Gastroesophageal sphincter (tissue), 3 donors: ENCODE measurements at regions not wholly inside any gene's neighbourhood (a gene's known extent, or its start where the extent isn't known, plus 50 kb on each side); places are given as distances from the start of the nearest gene placed in this dataset.

Source experiments
- POLR2A ChIP-seq, 2 donors: fragments of 450-650 bp; IDR thresholded peaks; one replicate each; pipeline ENCODE4 v1.6.1; 2017; ENCODE audit warnings: antibody characterized with exemption in 2 of 2, mild to moderate bottlenecking in 2 of 2, moderate library complexity in 1 of 2
- POLR2AphosphoS5 ChIP-seq: sonication (generic); formaldehyde crosslinking; IDR thresholded peaks from one replicate; pipeline ENCODE4 v1.6.1; 2017; ENCODE audit warnings: antibody characterized with exemption
- TF ChIP-seq, protein P1 (sequence below), 4 experiments: fragments of 200-600 bp in 2 of 4; fragments of 450-650 bp in 2 of 4; sonication (generic) in 1 of 4; IDR thresholded peaks; one replicate each; pipeline ENCODE4 v1.5.1; 2017 to 2019; ENCODE audit warnings: antibody characterized with exemption in 4 of 4, mild to moderate bottlenecking in 2 of 4, moderate library complexity in 2 of 4

DNA sequence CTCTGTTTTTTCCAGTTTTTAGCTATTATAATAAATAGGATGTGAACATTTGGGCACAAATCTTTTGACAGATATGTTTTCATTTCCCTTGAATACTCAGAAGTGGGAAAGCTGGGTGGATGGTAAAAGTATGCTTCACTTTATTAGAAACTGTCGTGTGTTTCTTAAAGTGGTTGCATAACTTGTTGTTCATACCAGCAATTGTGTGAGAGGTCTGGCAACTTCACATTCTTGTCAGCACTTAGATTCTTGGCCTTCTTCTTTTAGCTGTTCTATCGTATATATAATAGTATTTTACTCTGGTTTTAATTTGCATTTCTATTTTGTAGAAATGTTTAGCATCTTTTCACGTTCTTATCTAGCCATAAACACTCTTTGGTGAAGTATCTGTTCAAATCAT is 894.4 kb downstream of the KCNMA1 start:
- TF ChIP-seq POLR2AphosphoS5 (no peak), POLR2A (IDR thresholded peaks at IDR 0.05) (no peak)
- TF ChIP-seq, protein P1, sequence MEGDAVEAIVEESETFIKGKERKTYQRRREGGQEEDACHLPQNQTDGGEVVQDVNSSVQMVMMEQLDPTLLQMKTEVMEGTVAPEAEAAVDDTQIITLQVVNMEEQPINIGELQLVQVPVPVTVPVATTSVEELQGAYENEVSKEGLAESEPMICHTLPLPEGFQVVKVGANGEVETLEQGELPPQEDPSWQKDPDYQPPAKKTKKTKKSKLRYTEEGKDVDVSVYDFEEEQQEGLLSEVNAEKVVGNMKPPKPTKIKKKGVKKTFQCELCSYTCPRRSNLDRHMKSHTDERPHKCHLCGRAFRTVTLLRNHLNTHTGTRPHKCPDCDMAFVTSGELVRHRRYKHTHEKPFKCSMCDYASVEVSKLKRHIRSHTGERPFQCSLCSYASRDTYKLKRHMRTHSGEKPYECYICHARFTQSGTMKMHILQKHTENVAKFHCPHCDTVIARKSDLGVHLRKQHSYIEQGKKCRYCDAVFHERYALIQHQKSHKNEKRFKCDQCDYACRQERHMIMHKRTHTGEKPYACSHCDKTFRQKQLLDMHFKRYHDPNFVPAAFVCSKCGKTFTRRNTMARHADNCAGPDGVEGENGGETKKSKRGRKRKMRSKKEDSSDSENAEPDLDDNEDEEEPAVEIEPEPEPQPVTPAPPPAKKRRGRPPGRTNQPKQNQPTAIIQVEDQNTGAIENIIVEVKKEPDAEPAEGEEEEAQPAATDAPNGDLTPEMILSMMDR (IDR thresholded peaks at IDR 0.05): no peak
